ENCODE measurements at regions not wholly inside any gene's neighbourhood (a gene's known extent, or its start where the extent isn't known, plus 50 kb on each side); places are given as distances from the start of the nearest gene placed in this dataset.

DNA sequence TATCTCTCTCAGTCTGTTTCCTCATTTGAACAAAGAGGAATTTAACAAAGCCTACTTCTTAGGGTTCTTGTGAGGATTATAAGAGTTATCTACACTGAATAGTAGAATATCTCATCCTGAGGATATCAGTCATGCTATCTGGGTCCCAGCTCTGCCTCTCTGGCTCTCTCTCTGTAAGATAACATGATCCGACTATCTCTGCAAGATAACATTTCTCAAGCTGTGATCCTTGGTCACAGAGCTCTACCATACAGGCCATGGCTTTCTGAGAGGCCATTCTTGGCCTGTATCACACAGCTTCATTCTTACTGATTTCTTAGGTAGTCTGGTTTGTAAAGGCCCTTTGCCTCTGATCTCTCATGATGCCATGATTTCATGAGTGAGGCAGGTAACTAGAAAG lies 71.0 kb upstream of the TRABD2B start:
- no peak for TF ChIP-seq POLR2AphosphoS5 (IDR thresholded peaks at IDR 0.05)
- TF ChIP-seq, protein P1, sequence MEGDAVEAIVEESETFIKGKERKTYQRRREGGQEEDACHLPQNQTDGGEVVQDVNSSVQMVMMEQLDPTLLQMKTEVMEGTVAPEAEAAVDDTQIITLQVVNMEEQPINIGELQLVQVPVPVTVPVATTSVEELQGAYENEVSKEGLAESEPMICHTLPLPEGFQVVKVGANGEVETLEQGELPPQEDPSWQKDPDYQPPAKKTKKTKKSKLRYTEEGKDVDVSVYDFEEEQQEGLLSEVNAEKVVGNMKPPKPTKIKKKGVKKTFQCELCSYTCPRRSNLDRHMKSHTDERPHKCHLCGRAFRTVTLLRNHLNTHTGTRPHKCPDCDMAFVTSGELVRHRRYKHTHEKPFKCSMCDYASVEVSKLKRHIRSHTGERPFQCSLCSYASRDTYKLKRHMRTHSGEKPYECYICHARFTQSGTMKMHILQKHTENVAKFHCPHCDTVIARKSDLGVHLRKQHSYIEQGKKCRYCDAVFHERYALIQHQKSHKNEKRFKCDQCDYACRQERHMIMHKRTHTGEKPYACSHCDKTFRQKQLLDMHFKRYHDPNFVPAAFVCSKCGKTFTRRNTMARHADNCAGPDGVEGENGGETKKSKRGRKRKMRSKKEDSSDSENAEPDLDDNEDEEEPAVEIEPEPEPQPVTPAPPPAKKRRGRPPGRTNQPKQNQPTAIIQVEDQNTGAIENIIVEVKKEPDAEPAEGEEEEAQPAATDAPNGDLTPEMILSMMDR (IDR thresholded peaks at IDR 0.05): no peak
